Kidney tubule cell (primary cell): ENCODE measurements at regions not wholly inside any gene's neighbourhood (a gene's known extent, or its start where the extent isn't known, plus 50 kb on each side); places are given as distances from the start of the nearest gene placed in this dataset.
"Not testable (repeated sequence)": the region's sequence is repeated elsewhere in the genome, so short reads cannot be mapped to it uniquely, and the experiment has no call there.

ENCODE experiments used
- DNase-seq: peaks from one replicate; pipeline ENCODE4 v3.0.0-alpha.2; 2018; ENCODE audit warnings: low spot score

GRCh38 chr9:109976303-109976702 lies 196.3 kb downstream of the PALM2AKAP2 start:
- DNase-seq = no peak

DNA sequence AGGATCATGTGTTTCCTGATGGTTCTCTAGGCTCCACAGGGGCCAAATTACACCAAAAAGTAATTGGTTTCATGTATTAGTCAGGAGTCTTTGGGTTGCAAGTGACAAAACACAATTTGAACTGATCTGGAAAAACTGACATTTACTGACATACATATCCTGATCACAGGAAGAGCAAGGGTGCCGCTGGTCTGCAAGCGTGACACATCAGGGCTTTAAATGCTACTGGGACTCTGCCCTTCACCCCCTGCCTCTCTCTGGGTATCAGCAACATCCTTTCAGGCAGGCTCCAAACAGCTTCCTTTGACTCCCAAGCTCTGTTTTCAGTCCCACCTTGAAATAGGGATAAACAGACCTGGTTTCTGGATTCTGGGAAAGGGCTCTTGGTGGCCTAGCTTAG lies 197.5 kb downstream of the PALM2AKAP2 start:
- DNase-seq = no peak

GRCh38 chr9:109981091-109981490 lies 201.1 kb downstream of the PALM2AKAP2 start:
- DNase-seq = peak; percentile 47

- DNase-seq = peak; percentile 91
These were observed 206.6 kb downstream of the PALM2AKAP2 start for GRCh38 chr9:109986521-109986991.

DNA sequence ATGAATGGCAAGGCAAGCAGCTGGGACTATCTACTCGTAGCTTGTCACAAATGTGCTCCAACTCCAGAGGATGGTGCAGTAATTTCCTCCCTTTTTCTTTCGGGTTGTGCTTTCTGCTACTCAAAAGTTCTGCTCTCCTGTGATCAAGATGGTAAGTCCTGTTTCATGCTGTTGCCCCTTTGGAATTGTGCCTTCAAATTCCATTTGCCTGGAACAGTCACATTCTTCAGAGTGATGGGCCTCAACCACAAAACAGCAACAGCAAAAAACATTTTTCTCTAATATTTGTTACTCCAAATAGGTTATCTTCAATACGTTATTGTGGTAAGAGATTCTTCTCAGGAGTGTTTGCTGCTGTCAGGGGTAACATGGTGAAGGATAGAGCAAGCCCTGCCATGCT lies 209.3 kb downstream of the PALM2AKAP2 start:
- DNase-seq = peak; percentile 15

- DNase-seq = no peak
These were observed 210.5 kb downstream of the PALM2AKAP2 start for GRCh38 chr9:109990541-109990940.

- no peak for DNase-seq
These were observed 212.3 kb downstream of the PALM2AKAP2 start for GRCh38 chr9:109992293-109992692.

GRCh38 chr9:109993250-109993978 lies 213.4 kb downstream of the PALM2AKAP2 start:
- DNase-seq = no peak

DNA sequence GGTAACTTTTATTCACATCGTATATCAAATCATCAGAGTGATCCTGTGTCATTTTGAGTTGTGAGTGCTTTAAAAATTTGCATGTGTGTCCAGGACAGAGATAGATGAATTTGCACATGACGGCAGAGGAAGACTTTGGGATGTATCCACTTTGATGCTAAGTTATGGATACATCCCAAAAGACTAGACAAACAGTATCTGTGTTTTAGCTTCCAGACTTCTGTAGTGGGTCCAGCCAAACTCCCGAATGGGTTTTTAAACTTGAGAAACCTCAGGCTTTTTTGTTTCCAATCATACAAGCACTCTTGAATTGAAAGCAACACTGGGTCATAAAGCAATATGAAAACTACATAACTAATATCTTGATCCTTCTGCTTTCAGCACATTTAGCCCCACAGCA lies 213.8 kb downstream of the C9orf152 start:
- no peak for DNase-seq

DNA sequence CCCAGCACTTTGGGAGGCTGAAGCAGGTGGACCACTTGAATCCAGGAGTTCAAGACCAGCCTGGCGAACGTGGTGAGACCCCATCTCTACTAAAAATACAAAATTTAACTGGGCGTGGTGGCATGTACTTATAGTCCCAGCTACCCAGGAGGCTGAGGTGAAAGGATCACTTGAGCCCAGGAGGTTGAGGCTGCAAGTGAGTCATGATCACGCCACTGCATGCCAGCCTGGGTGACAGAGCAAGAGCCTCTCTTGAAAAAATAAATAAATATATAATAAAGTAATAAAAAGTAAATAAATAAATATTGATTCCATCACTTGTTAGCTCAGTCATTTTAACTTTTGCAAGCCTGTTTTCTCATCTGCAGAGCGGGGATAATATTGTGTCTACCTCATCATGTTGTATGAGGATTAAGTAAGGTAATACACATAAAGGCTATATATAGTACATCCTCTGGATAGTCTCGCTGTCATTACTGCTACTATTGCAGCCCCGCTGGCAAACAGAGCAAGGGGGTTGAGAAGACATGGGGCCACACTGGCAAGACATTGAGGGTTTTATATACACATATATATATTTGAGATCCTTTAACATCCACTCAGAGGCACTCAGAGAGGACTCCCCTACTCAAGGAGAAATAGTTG lies 210.9 kb downstream of the C9orf152 start:
- no peak for DNase-seq

- DNase-seq = no peak
These were observed 210.3 kb downstream of the C9orf152 start for GRCh38 chr9:109997682-109998081.

GRCh38 chr9:110005521-110005920 lies 202.4 kb downstream of the C9orf152 start:
- DNase-seq = not testable (repeated sequence)

DNA sequence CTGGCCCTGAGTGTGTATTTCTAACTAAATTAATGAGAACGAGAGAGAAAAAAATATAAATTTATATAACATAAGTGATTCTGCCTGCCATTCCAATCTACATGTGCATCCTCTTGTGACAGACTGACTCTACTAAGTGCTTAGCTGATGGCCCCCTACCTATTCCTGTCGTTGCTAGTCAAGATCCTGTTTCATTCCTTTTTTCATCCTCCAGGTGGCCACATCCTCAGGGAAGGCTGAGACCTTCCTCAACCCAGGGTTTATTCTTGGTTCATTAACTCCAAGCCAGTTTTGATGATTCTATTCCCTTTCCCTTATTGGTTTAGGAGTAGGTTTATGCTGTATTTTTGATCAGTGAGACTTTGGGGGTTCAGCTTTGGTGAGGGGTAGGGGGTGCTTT lies 201.3 kb downstream of the C9orf152 start:
- peak; percentile 19 for DNase-seq

DNA sequence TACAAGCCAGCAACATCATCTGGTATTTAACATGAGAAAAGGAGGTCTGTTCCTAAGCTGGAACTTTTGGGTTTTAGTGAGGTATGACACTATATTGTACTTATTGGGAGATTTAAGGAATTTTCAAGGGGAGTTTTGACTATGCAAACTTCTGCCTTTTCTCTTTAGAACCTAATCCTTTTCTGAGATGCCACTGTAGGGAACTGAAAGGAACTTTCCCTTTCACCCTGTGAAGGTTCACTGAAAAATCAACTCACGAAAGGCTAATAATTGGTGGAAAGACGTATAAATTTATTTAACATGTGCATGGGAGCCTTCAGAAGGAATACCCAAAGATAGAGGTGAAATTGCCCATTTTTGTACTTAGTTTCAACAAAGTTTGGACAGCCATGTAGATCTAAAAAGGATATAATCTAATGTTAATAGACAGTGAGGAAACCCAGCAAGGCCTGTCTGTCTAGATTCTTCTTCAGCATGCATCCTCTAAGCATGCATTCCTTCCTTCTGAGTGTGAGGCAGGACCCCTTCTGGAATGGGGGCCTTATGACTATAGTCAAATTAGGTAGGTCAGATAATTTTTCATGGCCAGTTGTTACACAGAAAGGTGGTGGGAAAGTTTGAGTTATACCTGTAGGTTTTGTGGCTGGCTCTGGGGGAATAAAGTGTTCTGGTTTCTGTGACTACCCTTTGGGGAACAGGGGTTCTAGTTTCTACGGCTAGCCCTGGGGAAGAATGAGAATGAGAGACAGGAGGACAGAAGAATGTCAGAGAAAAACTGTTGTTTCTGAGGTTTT lies 200.3 kb downstream of the C9orf152 start:
- DNase-seq = peak; percentile 22

DNA sequence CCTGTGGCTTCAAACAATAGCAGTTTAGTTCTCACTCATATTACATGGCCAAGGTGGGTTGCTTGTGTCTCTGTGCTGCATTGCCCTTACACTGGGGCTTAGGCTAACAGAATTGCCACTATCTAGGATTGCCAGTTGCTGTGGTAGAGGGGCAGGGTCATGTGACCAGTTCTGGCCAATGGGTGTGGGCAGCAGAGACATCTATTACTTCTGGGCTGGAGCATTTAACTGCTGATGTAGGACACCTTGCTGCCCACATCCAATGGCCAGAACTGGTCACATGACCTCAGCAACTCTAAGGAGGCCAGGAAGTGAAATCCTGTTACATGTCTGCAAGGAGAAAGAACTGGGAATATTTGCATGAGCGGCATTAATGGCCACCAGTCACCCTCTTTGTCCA lies 199.3 kb downstream of the C9orf152 start:
- no peak for DNase-seq

- no peak for DNase-seq
These were observed 196.2 kb downstream of the C9orf152 start for GRCh38 chr9:110011628-110012320.

DNA sequence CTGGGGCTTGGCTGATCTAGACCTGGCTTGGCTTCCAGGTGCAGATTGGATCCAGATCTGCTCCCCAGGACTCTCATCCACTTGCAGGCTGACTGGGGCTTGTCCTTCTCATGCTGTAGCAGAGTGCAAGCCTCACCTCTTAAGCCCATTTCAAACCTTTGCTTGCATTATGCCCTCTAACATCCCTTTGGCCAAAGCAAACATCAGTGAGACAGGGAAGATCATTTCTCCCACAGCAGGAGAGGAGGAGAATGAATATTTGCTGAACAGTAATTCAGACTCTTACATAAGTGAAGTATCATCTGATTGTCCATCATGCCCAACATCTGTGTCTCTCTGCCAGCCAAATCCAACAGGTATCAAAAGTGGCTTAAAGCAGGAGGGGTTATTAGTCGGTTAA lies 194.9 kb downstream of the C9orf152 start:
- no peak for DNase-seq

DNA sequence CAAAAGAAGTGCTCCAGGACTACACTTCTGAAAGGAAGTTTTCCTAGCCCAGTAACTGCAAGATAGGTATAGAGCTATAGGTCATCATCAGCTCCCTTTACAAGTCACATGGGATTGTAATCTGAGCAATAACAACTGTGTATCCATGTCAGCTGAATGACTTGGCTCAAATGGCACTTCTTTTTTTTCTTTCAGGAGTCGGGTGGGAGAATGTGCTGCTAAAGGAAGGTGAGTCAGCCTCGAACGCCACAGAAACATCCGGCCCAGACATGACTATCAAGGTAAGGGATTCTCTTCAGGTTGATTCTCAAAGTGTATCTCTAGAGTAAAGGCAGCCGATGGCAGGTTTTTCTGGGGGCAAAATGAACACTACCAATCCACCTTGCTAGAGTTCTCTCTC lies 192.2 kb downstream of the C9orf152 start:
- peak; percentile 91 for DNase-seq

DNA sequence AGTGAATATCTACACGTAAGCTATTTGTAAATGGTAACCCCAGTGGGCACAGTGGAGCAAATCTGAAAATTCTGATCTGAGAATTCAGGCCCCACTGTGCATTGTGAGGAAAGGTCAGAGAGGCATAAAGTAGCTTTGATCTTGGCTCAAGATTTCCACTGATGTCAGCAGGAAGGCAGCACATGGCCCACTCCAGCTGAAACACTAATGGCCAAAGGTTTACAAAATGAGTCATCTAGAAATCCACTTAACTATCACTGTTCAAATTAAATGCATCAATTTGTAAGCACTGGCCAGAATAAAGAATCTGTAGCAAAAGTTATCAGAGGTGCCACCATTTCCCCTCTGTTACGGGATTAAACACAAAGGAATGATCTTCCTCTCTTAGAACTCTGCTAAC lies 191.6 kb downstream of the C9orf152 start:
- DNase-seq = peak; percentile 70

GRCh38 chr9:110020216-110020615 lies 187.7 kb downstream of the C9orf152 start:
- DNase-seq = peak; percentile 44

GRCh38 chr9:110021891-110022290 lies 186.1 kb downstream of the C9orf152 start:
- DNase-seq = no peak

GRCh38 chr9:110023221-110023620 lies 184.7 kb downstream of the C9orf152 start:
- DNase-seq = not testable (repeated sequence)
